ENCODE measurements at regions not wholly inside any gene's neighbourhood (a gene's known extent, or its start where the extent isn't known, plus 50 kb on each side); places are given as distances from the start of the nearest gene placed in this dataset.

DNA sequence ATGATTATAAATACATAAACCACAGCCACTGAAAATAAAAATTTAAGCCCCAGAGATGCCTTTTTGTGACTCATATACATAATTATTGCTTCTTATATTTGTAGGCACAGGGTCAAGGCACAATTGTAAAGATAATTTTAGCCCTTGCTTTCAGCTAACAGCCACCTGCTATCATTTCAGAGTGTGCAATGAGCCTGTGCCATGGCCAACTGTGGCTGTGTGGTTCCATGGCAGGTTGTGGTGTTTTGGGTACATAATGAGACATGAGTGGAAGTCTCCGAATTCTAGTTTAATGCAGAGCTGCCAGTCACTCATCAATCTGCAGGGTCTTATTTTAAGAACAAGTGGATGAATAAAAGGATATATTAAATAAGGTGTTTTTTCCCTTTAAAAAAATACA, 346.9 kb upstream of the SNX7 start:
- Histone ChIP-seq H3K4me3 (no peak overlapping the region), H3K4me2 (no peak overlapping the region), H3K9me3 (ENCODE audit: low read depth) (no peaks in the 10 kb centered on the region), H3K27ac (no peak overlapping the region), H2AFZ (replicated peaks) (no peak overlapping the region), H3K9ac (no peak overlapping the region), H3K27me3 (no peaks in the 10 kb centered on the region), H4K20me1 (ENCODE audit: low read depth) (no peaks in the 10 kb centered on the region), H3K79me2 (ENCODE audit: low read depth) (no peaks in the 10 kb centered on the region), H3K4me1 (no peaks in the 10 kb centered on the region), H3F3A (ENCODE audit: low read depth) (no peaks in the 10 kb centered on the region), H3K36me3 (no peaks in the 10 kb centered on the region)
- Mint-ChIP-seq H3K9me3 (no peaks in the 10 kb centered on the region), H3K4me3 (no peak overlapping the region), H3K4me1 (no peaks in the 10 kb centered on the region), H3K27me3 (ENCODE audit: insufficient read depth, low read depth) (peaks cover 2% of the 10 kb centered on the region), H3K36me3 (no peaks in the 10 kb centered on the region), H3K27ac (no peak overlapping the region)
- DNase-seq (ENCODE audit: low spot score) = no peak
- no peak for TF ChIP-seq EZH2 (IDR thresholded peaks at IDR 0.05)
- TF ChIP-seq, protein P1, sequence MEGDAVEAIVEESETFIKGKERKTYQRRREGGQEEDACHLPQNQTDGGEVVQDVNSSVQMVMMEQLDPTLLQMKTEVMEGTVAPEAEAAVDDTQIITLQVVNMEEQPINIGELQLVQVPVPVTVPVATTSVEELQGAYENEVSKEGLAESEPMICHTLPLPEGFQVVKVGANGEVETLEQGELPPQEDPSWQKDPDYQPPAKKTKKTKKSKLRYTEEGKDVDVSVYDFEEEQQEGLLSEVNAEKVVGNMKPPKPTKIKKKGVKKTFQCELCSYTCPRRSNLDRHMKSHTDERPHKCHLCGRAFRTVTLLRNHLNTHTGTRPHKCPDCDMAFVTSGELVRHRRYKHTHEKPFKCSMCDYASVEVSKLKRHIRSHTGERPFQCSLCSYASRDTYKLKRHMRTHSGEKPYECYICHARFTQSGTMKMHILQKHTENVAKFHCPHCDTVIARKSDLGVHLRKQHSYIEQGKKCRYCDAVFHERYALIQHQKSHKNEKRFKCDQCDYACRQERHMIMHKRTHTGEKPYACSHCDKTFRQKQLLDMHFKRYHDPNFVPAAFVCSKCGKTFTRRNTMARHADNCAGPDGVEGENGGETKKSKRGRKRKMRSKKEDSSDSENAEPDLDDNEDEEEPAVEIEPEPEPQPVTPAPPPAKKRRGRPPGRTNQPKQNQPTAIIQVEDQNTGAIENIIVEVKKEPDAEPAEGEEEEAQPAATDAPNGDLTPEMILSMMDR (IDR thresholded peaks at IDR 0.05) = no peak
- TF ChIP-seq EZH2phosphoT487 (IDR thresholded peaks at IDR 0.05) = no peak

DNA sequence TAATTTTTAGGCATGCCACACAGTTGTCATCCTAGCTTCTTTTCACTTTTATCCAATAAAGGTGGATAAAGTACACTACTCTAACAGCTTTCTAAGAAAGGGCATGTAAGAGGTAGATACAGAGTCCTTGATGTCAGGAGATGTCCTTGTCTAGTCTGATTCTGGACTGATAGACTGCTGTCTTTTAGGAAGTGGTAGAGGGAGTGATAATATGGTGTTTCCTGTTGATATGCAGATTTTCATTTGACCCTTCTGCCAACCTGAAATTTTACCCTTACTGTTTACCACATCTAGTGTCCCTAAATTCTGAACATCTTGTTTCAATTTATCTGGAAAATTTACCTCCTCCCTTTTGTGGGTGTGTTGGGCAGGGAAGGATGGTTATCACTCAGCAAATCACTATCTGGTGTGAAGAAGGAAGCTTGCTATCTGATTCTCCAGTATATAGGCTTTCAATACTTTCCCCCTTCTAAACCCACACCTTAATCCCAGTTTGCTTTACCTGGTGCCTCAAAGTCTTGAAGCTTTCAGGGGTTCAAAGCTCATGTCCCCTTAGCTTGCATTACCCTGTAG, 354.9 kb upstream of the SNX7 start:
- Histone ChIP-seq H3K79me2 (ENCODE audit: low read depth) (no peaks in the 10 kb centered on the region), H3K4me3 (no peak overlapping the region), H3K4me1 (no peaks in the 10 kb centered on the region), H3K9me3 (ENCODE audit: low read depth) (no peaks in the 10 kb centered on the region), H3K27ac (no peak overlapping the region), H3K4me2 (no peak overlapping the region), H3F3A (ENCODE audit: low read depth) (no peaks in the 10 kb centered on the region), H2AFZ (replicated peaks) (no peak overlapping the region), H3K36me3 (no peaks in the 10 kb centered on the region), H4K20me1 (ENCODE audit: low read depth) (no peaks in the 10 kb centered on the region), H3K27me3 (no peaks in the 10 kb centered on the region), H3K9ac (no peak overlapping the region)
- H3K4me1 Mint-ChIP-seq = no peaks in the 10 kb centered on the region
- DNase-seq (ENCODE audit: low spot score) = no peak
- H3K27me3 Mint-ChIP-seq (ENCODE audit: insufficient read depth, low read depth) = no peaks in the 10 kb centered on the region
- no peak overlapping the region for H3K27ac Mint-ChIP-seq
- no peaks in the 10 kb centered on the region for H3K36me3 Mint-ChIP-seq
- no peaks in the 10 kb centered on the region for H3K9me3 Mint-ChIP-seq
- TF ChIP-seq EZH2phosphoT487 (IDR thresholded peaks at IDR 0.05) (no peak), EZH2 (IDR thresholded peaks at IDR 0.05) (no peak)
- no peak overlapping the region for H3K4me3 Mint-ChIP-seq

- Mint-ChIP-seq H3K36me3 (no peaks in the 10 kb centered on the region), H3K4me1 (no peaks in the 10 kb centered on the region), H3K27ac (no peak overlapping the region), H3K9me3 (no peaks in the 10 kb centered on the region), H3K4me3 (no peak overlapping the region), H3K27me3 (ENCODE audit: insufficient read depth, low read depth) (no peaks in the 10 kb centered on the region)
- Histone ChIP-seq H3K27ac (no peak overlapping the region), H3K27me3 (no peaks in the 10 kb centered on the region), H3K9me3 (ENCODE audit: low read depth) (no peaks in the 10 kb centered on the region), H4K20me1 (ENCODE audit: low read depth) (no peaks in the 10 kb centered on the region), H3K4me1 (no peaks in the 10 kb centered on the region), H3F3A (ENCODE audit: low read depth) (no peaks in the 10 kb centered on the region), H3K4me3 (no peak overlapping the region), H3K4me2 (no peak overlapping the region), H3K9ac (no peak overlapping the region), H3K36me3 (no peaks in the 10 kb centered on the region), H2AFZ (replicated peaks) (no peak overlapping the region), H3K79me2 (ENCODE audit: low read depth) (no peaks in the 10 kb centered on the region)
- DNase-seq (ENCODE audit: low spot score) = no peak
- TF ChIP-seq EZH2 (IDR thresholded peaks at IDR 0.05) (no peak), EZH2phosphoT487 (IDR thresholded peaks at IDR 0.05) (no peak)
- TF ChIP-seq, protein P1 (IDR thresholded peaks at IDR 0.05) = no peak
Observed at GRCh38 chr1:98305362-98305761, 356.2 kb upstream of the SNX7 start.

GRCh38 chr1:98304888-98305287, 356.6 kb upstream of the SNX7 start:
- no peaks in the 10 kb centered on the region for H3K4me1 Mint-ChIP-seq
- TF ChIP-seq, protein P1 (IDR thresholded peaks at IDR 0.05) = no peak
- TF ChIP-seq EZH2 (IDR thresholded peaks at IDR 0.05) = no peak
- no peak for TF ChIP-seq EZH2phosphoT487 (IDR thresholded peaks at IDR 0.05)
- H3K9me3 Mint-ChIP-seq = no peaks in the 10 kb centered on the region
- DNase-seq (ENCODE audit: low spot score) = no peak
- H3K4me2 ChIP-seq = no peak overlapping the region
- no peaks in the 10 kb centered on the region for H3K36me3 ChIP-seq
- H3K9me3 ChIP-seq (ENCODE audit: low read depth) = no peaks in the 10 kb centered on the region
- H3F3A ChIP-seq (ENCODE audit: low read depth) = no peaks in the 10 kb centered on the region
- H3K27me3 ChIP-seq = no peaks in the 10 kb centered on the region
- H3K4me3 ChIP-seq = no peak overlapping the region
- no peak overlapping the region for H3K27ac ChIP-seq
- H3K9ac ChIP-seq = no peak overlapping the region
- H3K4me1 ChIP-seq = no peaks in the 10 kb centered on the region
- no peaks in the 10 kb centered on the region for H3K79me2 ChIP-seq (ENCODE audit: low read depth)
- H3K27ac Mint-ChIP-seq = no peak overlapping the region
- no peak overlapping the region for H3K4me3 Mint-ChIP-seq
- H3K27me3 Mint-ChIP-seq (ENCODE audit: insufficient read depth, low read depth) = no peaks in the 10 kb centered on the region
- H4K20me1 ChIP-seq (ENCODE audit: low read depth) = no peaks in the 10 kb centered on the region
- no peaks in the 10 kb centered on the region for H3K36me3 Mint-ChIP-seq
- H2AFZ ChIP-seq (replicated peaks) = no peak overlapping the region

Data from neural progenitor cell (in vitro differentiated cells).